HG03342 (cell line): ENCODE measurements at regions not wholly inside any gene's neighbourhood (a gene's known extent, or its start where the extent isn't known, plus 50 kb on each side); places are given as distances from the start of the nearest gene placed in this dataset.
"Not testable (repeated sequence)": the region's sequence is repeated elsewhere in the genome, so short reads cannot be mapped to it uniquely, and the experiment has no call there.

Source experiments
- ATAC-seq: cut with Tn5 transposase; IDR thresholded peaks from one replicate; pipeline ENCODE4 v1.9.1; 2021; ENCODE audit warnings: mild to moderate bottlenecking, moderate library complexity; ENCODE audit not compliant: unreplicated experiment

DNA sequence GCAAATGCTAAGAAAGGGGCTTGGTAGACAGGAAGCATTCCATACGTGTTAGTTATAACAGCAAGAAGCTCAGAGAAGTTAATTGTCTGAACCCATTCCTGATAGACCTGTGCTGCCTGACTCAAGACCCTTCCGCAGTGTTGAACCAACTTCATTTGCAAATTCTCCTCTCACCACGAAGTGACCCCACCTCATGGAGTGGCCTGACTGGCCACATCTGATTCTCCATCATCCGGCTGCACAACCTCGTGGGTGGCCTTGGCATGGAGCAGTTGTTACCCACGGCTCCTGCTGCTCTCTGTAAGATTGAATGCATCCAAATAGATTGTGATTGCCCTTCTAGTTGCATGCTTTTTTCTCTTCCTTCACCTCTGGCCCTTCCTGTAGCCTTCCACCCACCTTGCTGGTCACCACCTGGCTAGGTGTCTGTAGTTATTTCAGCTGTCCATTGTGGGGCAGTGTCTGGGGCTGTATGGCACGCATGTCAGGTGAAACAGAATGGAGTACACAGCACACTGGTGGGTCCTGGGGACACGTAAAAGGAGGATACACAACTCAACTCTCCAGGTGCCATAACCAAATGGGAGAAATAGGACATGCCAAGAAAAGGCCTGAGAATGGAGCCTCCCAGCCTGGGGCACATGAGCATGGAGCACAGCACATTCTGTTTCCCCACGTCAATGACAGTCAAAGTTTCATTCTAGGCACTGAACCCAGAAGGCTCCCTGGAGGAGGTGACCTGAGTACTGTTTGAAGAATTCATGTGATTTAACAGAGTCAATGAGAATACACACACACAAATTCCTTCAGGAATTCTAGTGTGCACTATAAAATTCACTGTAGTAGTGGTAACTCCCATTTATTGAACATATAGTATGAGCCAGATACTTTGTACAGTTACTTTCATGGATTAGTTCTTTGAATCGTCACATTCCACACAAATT lies 70.5 kb upstream of the PTCH1 start:
- ATAC-seq, result no peak

DNA sequence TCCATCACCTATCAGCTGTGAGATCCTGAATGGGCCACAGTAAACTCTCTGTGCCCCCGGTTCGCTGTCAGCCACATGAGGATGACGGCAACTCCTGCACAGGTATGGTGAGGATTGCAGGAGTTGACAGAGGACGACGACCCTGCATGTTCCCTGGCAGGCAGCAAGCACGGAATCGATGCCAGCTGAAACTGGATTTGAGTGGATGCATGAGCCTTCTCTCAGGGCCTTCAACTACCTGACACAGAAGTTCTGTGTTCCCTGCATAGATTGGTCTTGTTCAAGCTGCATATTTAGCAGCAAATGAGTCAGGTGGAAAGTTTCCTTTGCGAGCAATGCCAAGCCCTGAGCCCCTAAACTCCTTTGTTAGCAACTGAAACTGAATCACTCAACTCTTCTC lies 69.6 kb upstream of the PTCH1 start:
- ATAC-seq, result no peak

DNA sequence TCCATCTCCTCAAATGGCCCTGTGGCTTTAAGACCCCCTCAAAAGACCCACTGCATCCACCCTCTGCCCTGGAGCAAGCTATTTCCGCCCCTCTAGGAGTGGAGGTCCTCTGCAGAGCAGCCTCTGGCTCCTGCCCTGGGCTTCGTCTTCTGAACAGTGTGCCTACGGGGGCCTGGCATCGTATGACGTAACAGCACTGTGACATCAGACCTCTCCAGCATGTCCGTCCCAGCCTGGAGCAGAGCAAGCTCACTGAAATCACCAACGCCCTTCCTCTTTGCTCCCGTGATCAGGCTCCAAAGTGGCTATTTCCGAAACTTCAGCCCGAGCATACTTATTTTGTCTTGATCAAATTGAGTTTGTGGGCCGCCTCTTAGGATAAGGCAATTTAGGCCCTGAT lies 69.1 kb upstream of the PTCH1 start:
- ATAC-seq, result no peak

DNA sequence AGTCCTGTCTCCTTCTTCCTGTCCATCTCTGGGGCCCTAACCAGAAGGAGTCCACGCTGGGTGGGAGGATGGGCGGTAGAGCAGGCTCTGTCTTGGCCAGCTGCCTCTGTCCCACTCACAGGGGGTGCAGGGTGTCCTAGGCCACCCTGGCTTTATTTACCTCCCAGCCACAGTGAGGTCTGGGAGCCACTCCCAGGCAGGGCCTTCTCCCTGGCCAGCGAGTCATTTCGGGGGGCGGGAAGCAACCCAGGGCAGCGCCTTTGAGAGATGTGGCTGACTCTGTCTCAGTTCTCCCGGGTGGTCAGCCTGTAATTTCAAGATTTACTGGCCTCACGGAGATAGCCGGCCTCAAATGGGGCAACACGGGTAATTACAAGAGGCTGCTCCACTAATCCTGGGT lies 67.4 kb upstream of the PTCH1 start:
- ATAC-seq, result no peak

DNA sequence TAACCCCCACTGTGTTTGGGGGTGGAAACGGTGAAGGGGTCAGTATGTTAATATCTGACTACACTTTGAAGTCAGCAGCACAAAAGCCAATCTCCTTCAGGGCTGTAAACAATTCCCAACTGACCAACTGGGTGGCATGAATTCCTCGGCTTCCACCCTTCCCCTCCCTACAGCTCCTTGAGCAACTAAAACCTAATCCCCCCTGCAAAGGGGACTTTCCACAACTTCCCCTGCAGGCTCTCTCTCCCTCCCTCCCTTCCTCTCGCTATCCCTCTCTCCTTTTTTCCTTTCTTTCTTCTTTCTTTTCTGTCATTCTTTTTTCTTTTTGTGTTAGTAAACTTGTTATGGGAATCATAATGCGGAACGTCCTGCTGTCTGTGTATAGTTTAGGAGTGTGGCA lies 65.1 kb upstream of the PTCH1 start:
- ATAC-seq, result no peak

DNA sequence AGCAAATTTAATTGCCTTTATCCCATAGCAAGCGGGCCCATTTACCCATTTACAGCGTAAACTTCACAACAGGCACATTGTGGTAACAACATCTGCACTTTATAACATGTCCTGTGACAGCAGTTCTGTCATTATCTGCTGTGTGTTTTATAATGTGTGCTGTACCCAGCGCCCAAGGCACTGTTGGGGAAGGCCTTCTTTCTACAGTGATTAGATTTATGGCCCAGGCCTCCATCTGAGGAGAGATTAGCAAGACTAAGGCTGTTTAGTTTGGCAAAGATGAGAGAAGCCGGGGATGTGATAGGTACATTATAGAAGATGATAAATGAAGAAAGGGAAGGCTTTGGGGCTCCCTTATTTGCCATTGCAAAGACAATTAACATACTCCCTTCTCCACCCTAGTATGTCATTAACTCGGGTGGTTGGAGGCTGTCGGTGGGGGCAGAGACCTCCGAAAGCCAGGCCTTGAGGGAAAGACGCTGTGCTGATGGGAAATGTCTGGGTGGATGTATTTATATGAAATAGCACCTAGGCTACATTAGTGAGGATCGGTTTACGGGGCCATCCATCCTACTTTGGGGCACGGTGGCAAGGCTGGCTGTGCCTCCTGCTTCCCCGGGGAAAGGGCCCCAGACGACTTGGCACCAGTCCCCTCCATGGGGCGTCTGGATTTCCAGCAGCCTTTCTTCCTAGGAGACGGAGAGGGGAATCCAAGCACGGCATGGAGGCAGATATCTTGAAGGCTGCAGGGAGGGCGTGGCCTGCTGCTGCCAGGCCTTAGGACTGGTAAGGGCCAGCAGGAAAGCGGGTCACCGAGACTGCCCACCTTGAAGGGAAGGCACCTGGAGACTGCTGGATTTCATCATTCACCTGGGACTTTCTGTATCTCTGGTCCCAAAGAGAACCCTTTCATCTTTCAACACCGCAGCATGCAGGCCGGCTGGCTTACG lies 64.3 kb upstream of the PTCH1 start:
- no peak for ATAC-seq

DNA sequence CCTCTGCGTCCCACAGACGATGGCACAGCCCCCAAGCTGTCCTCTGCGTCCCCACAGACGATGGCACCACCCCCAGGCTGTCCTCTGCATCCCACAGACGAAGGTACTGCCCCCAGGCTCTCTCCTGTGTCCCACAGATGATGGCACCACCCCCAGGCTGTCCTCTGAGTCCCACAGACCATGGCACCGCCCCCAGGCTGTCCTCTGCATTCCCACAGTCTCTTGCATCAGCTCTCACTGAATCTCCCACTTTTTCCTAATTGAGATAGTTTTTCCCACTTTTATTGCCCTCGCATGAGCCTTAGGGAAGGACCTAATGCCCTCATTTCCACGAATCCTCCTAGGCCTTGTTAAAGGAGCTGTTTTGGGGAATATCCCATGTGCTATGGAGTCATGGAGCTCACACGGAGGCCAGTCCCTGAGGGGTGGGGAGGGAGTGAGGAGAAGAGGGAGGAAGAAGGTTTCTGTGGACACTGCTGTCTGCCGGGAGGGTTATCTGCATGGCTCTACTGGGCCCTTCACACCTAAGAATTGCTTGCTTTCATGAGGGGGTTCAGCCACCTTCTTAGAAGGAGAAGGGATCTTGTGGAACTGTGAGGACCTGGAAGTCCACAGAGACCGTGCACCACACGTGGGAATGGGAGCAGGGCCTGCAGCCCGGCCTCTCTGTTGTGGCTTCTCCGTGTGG lies 58.2 kb upstream of the PTCH1 start:
- no peak for ATAC-seq

DNA sequence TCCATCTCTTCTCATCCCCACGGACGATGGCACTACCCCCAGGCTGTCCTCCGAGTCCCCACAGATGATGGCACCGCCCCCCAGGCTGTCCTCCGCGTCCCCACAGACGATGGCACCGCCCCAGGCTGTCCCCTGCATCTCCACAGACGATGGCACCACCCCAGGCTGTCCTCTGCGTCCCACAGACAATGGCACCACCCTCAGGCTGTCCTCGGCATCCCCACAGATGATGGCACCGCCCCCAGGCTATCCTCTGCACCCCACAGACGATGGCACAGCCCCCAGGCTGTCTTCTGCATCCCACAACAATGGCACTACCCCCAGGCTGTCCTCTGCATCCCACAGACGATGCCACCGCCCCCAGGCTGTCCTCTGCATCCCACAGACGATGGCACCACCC lies 57.4 kb upstream of the PTCH1 start:
- ATAC-seq, result no peak

DNA sequence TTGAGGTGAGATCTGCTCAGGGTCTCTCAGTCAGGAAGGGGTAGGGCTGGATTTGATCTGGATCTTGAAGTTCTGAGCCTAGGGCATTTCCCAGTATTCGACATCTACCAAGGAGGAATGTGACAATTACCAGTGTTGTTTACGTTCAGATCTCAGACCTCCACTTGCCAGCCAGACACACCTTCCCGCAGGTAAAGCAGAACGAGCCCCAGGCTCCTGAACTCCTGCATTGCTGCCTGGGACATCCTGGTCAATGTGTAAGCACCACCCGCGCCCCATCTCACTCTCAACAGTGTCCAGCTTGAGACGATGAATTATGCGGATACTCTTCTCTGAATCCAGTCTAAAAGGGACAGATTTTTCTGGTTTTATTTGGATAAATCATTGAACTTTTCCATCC lies 56.7 kb upstream of the PTCH1 start:
- no peak for ATAC-seq

DNA sequence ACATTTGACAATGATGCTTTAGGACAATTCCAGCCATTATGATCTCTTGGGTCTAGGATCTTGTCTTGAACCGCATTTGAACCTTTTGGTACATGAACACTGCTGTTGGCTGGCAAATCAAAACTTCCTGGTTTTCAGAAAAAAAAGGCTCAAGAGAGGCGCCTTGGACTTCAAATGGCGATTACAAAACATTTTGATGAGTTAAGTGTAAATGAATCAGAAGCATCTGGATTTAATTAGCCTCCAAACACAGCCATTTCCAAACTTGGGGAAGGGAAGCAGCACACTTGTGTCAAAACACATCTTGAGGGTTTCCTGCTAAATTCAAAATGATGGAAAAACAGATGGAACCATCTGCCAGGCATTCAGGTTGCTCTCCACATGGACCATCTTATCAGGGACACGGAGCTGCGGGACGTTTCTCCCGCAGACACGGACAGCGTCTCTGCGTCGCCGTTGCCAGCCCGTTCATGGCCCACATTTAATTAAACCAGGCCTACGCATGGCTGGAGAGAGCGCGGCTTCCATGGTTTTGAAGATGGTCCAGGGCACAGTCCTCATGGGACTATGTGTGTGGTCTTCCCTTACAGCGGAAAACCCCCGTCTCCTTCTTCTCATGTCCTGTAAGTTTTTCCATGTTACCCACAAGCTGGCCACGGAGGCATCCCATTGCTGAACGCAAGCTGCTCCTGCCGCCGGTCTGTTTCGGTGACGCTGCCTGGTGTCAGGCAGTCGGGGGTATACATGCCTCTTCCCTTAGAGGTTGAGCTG lies 55.8 kb upstream of the PTCH1 start:
- no peak for ATAC-seq

DNA sequence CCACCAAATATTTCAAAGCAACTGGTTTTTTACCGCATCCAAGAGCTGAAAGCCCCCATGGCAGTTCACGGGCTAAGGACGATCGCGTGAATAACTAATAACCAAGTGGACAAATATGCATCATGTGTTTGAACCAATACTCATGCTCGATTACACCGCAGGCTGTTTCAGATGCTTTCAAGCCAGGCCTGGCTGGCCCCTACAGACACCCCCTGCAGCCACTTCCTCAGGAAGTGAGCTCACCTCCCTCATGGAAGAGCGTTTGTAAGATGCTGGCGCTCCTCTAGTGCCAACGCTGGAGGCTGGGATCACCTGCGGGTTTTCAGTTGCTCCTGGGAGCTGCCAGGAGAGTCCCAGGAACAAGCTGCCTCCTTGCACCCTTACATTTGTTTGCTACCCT lies 53.9 kb upstream of the PTCH1 start:
- no peak for ATAC-seq

DNA sequence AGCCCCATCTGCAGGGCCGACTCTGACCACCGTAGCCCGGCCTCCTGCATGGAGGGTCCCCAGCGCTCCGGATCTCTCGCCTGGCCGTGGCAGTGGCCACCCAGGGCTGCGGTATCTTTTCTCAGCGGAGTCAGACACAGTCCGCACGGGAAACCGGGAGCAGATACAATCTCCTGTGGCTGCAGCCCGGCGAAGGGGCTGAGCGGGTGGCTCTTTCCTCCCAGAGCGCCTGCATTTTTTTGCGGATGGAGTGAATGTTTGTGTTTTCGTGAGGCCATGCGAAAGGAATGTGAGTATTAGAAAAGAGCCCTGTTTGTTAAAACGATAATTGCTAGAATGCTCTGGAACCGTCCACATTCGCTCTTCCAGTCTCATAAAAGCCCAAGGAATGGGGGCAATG lies 53.4 kb upstream of the PTCH1 start:
- ATAC-seq, result no peak

DNA sequence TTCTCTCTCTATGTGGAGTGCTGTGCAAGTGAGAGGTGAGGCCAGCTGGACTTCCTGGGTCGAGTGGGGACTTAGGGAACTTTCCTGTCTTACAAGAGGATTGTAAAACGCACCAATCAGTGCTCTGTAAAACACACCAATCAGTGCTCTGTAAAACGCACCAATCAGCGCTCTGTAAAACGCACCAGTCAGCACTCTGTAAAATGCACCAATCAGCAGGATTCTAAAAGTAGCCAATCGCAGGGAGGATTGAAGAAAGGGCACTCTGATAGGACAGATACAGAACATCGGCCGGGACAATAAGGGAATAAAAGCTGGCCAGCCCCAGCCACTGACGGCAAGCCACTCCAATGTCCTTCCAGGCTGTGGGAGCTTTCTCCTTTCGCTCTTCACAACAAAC lies 52.0 kb upstream of the PTCH1 start:
- ATAC-seq, result not testable (repeated sequence)
